PC-9 (cell line): ENCODE measurements at regions not wholly inside any gene's neighbourhood (a gene's known extent, or its start where the extent isn't known, plus 50 kb on each side); places are given as distances from the start of the nearest gene placed in this dataset.

Source experiments
- CTCF ChIP-seq: fragments of 200-600 bp; sonication (generic); conservative IDR thresholded peaks from 2 replicates; pipeline ENCODE4 v1.6.1; 2017; ENCODE audit warnings: mixed run types, antibody characterized with exemption, mild to moderate bottlenecking, moderate library complexity
- EZH2 ChIP-seq: fragments of 200-600 bp; sonication (generic); IDR thresholded peaks from 2 replicates; pipeline ENCODE4 v1.8.0; 2017; ENCODE audit warnings: antibody characterized with exemption, low read depth

GRCh38 chr3:181183764-181184163 is 194.2 kb upstream of the DNAJC19 start:
- TF ChIP-seq CTCF (no peak), EZH2 (no peak)
